IgD-negative memory B cell (primary cell): ENCODE measurements at regions not wholly inside any gene's neighbourhood (a gene's known extent, or its start where the extent isn't known, plus 50 kb on each side); places are given as distances from the start of the nearest gene placed in this dataset.

Source experiments
- H3K27ac Mint-ChIP-seq, 3 donors: one replicate each; pipeline ENCODE4 v1.8.0; 2020 to 2022; ENCODE audit warnings: mild to moderate bottlenecking in 3 of 3, mixed read lengths in 3 of 3, moderate library complexity in 1 of 3
- H3K27me3 Mint-ChIP-seq: one replicate; pipeline ENCODE4 v1.8.0; 2021; ENCODE audit warnings: mixed read lengths
- H3K36me3 Mint-ChIP-seq: one replicate; pipeline ENCODE4 v1.8.0; 2020; ENCODE audit warnings: mild to moderate bottlenecking, mixed read lengths
- H3K4me1 Mint-ChIP-seq, 3 donors: one replicate each; pipeline ENCODE4 v1.8.0; 2020 to 2022; ENCODE audit warnings: mixed read lengths in 3 of 3, mild to moderate bottlenecking in 1 of 3
- H3K4me3 Mint-ChIP-seq, 4 donors: one replicate each; pipeline ENCODE4 v1.8.0; 2020 to 2022; ENCODE audit warnings: mild to moderate bottlenecking in 4 of 4, mixed read lengths in 4 of 4, moderate library complexity in 3 of 4
- H3K9me3 Mint-ChIP-seq, 3 donors: one replicate each; pipeline ENCODE4 v1.8.0; 2020 to 2021; ENCODE audit warnings: mixed read lengths in 3 of 3, mild to moderate bottlenecking in 1 of 3

GRCh38 chr7:109782806-109783205 lies 1213.1 kb downstream of the DNAJB9 start:
- Mint-ChIP-seq H3K9me3 (peaks cover 0 to 5% (median 3%) of the 10 kb centered on the region in 3 donors), H3K4me1 (no peaks in the 10 kb centered on the region), H3K36me3 (no peaks in the 10 kb centered on the region), H3K27ac (no peak overlapping the region), H3K27me3 (no peaks in the 10 kb centered on the region), H3K4me3 (no peak overlapping the region)

- Mint-ChIP-seq H3K4me1 (no peaks in the 10 kb centered on the region), H3K9me3 (peaks cover 0 to 7% (median 2%) of the 10 kb centered on the region in 3 donors), H3K36me3 (no peaks in the 10 kb centered on the region), H3K27ac (no peak overlapping the region), H3K4me3 (no peak overlapping the region), H3K27me3 (no peaks in the 10 kb centered on the region)
Observed at GRCh38 chr7:109806548-109806947, 1236.9 kb downstream of the DNAJB9 start.

GRCh38 chr7:109821156-109821555 lies 1251.5 kb downstream of the DNAJB9 start:
- no peak overlapping the region for H3K27ac Mint-ChIP-seq

GRCh38 chr7:109834851-109835250 lies 1256.1 kb upstream of the LRRN3 start:
- H3K4me1 Mint-ChIP-seq, result no peaks in the 10 kb centered on the region
- H3K4me3 Mint-ChIP-seq, result no peak overlapping the region
- peaks cover 0 to 3% (median 3%) of the 10 kb centered on the region in 3 donors for H3K9me3 Mint-ChIP-seq
- H3K27ac Mint-ChIP-seq, result no peak overlapping the region
- H3K27me3 Mint-ChIP-seq, result no peaks in the 10 kb centered on the region
- no peaks in the 10 kb centered on the region for H3K36me3 Mint-ChIP-seq

More at GRCh38 chr7:109821156-109821555, 1251.5 kb downstream of the DNAJB9 start:
- Mint-ChIP-seq H3K9me3 (peaks cover 6 to 13% (median 7%) of the 10 kb centered on the region in 3 donors), H3K27me3 (no peaks in the 10 kb centered on the region), H3K4me3 (no peak overlapping the region), H3K36me3 (no peaks in the 10 kb centered on the region), H3K4me1 (no peaks in the 10 kb centered on the region)

- H3K9me3 Mint-ChIP-seq, result peaks cover 0 to 3% (median 3%) of the 10 kb centered on the region in 3 donors
- H3K4me1 Mint-ChIP-seq, result no peaks in the 10 kb centered on the region
- H3K27ac Mint-ChIP-seq, result no peak overlapping the region
- H3K36me3 Mint-ChIP-seq, result no peaks in the 10 kb centered on the region
- H3K4me3 Mint-ChIP-seq, result no peak overlapping the region
- H3K27me3 Mint-ChIP-seq, result no peaks in the 10 kb centered on the region
Observed at GRCh38 chr7:109835577-109835976, 1255.3 kb upstream of the LRRN3 start.

- Mint-ChIP-seq H3K9me3 (peaks cover 0 to 3% (median 3%) of the 10 kb centered on the region in 3 donors), H3K27ac (no peak overlapping the region), H3K4me3 (no peak overlapping the region), H3K4me1 (no peaks in the 10 kb centered on the region), H3K36me3 (no peaks in the 10 kb centered on the region), H3K27me3 (no peaks in the 10 kb centered on the region)
Observed at GRCh38 chr7:109836016-109836415, 1254.9 kb upstream of the LRRN3 start.

GRCh38 chr7:109842386-109842785 lies 1248.5 kb upstream of the LRRN3 start:
- Mint-ChIP-seq H3K9me3 (peaks cover 0 to 2% (median 0%) of the 10 kb centered on the region in 3 donors), H3K27ac (no peak overlapping the region), H3K4me3 (no peak overlapping the region)

GRCh38 chr7:109844362-109844761 lies 1246.6 kb upstream of the LRRN3 start:
- H3K27ac Mint-ChIP-seq, result no peak overlapping the region
- no peaks in the 10 kb centered on the region for H3K36me3 Mint-ChIP-seq
- peaks cover 0 to 2% (median 0%) of the 10 kb centered on the region in 3 donors for H3K9me3 Mint-ChIP-seq
- no peaks in the 10 kb centered on the region for H3K4me1 Mint-ChIP-seq
- no peak overlapping the region for H3K4me3 Mint-ChIP-seq
- H3K27me3 Mint-ChIP-seq, result no peaks in the 10 kb centered on the region

More at GRCh38 chr7:109842386-109842785, 1248.5 kb upstream of the LRRN3 start:
- Mint-ChIP-seq H3K36me3 (no peaks in the 10 kb centered on the region), H3K27me3 (no peaks in the 10 kb centered on the region), H3K4me1 (no peaks in the 10 kb centered on the region)

- H3K4me1 Mint-ChIP-seq, result peaks cover 0 to 1% (median 0%) of the 10 kb centered on the region in 3 donors
- no peak overlapping the region for H3K27ac Mint-ChIP-seq
- no peak overlapping the region for H3K4me3 Mint-ChIP-seq
- no peaks in the 10 kb centered on the region for H3K36me3 Mint-ChIP-seq
- peaks cover 5 to 7% (median 6%) of the 10 kb centered on the region in 3 donors for H3K9me3 Mint-ChIP-seq
- H3K27me3 Mint-ChIP-seq, result no peaks in the 10 kb centered on the region
Observed at GRCh38 chr7:109864230-109864629, 1226.7 kb upstream of the LRRN3 start.

- Mint-ChIP-seq H3K27ac (no peak overlapping the region), H3K9me3 (peaks cover 0 to 4% (median 0%) of the 10 kb centered on the region in 3 donors), H3K4me1 (no peaks in the 10 kb centered on the region)
Observed at GRCh38 chr7:109868215-109868860, 1222.6 kb upstream of the LRRN3 start.

GRCh38 chr7:109873296-109873695 lies 1217.6 kb upstream of the LRRN3 start:
- Mint-ChIP-seq H3K36me3 (no peaks in the 10 kb centered on the region), H3K9me3 (peaks cover 0 to 4% (median 0%) of the 10 kb centered on the region in 3 donors), H3K4me1 (no peaks in the 10 kb centered on the region), H3K27ac (no peak overlapping the region), H3K27me3 (no peaks in the 10 kb centered on the region), H3K4me3 (no peak overlapping the region)

More at GRCh38 chr7:109868215-109868860, 1222.6 kb upstream of the LRRN3 start:
- no peak overlapping the region for H3K4me3 Mint-ChIP-seq
- no peaks in the 10 kb centered on the region for H3K27me3 Mint-ChIP-seq
- H3K36me3 Mint-ChIP-seq, result no peaks in the 10 kb centered on the region

- Mint-ChIP-seq H3K9me3 (peaks cover 0 to 2% (median 0%) of the 10 kb centered on the region in 3 donors), H3K4me3 (no peak overlapping the region), H3K27me3 (no peaks in the 10 kb centered on the region), H3K36me3 (no peaks in the 10 kb centered on the region), H3K27ac (no peak overlapping the region), H3K4me1 (no peaks in the 10 kb centered on the region)
Observed at GRCh38 chr7:109879287-109879828, 1211.6 kb upstream of the LRRN3 start.

GRCh38 chr7:109890622-109891021 lies 1200.3 kb upstream of the LRRN3 start:
- Mint-ChIP-seq H3K9me3 (peaks cover 0 to 1% (median under 1%) of the 10 kb centered on the region in 3 donors), H3K4me1 (no peaks in the 10 kb centered on the region), H3K36me3 (no peaks in the 10 kb centered on the region), H3K27me3 (no peaks in the 10 kb centered on the region), H3K4me3 (no peak overlapping the region), H3K27ac (no peak overlapping the region)

GRCh38 chr7:109893231-109893630 lies 1197.7 kb upstream of the LRRN3 start:
- Mint-ChIP-seq H3K4me1 (no peaks in the 10 kb centered on the region), H3K27me3 (no peaks in the 10 kb centered on the region), H3K27ac (no peak overlapping the region), H3K36me3 (no peaks in the 10 kb centered on the region), H3K4me3 (peak overlapping the region in 1 of 4 donors; percentile 81), H3K9me3 (peaks cover 0 to 2% (median 1%) of the 10 kb centered on the region in 3 donors)

- Mint-ChIP-seq H3K27me3 (no peaks in the 10 kb centered on the region), H3K9me3 (peaks cover 0 to 2% (median 0%) of the 10 kb centered on the region in 3 donors), H3K27ac (no peak overlapping the region), H3K4me3 (no peak overlapping the region), H3K36me3 (no peaks in the 10 kb centered on the region), H3K4me1 (no peaks in the 10 kb centered on the region)
Observed at GRCh38 chr7:109895536-109895935, 1195.4 kb upstream of the LRRN3 start.

- Mint-ChIP-seq H3K4me3 (no peak overlapping the region), H3K9me3 (peaks cover 0 to 3% (median 0%) of the 10 kb centered on the region in 3 donors), H3K27ac (no peak overlapping the region), H3K4me1 (no peaks in the 10 kb centered on the region), H3K27me3 (no peaks in the 10 kb centered on the region), H3K36me3 (no peaks in the 10 kb centered on the region)
Observed at GRCh38 chr7:109901926-109902325, 1189.0 kb upstream of the LRRN3 start.
